Endothelial cell of umbilical vein (primary cell): ENCODE measurements at regions not wholly inside any gene's neighbourhood (a gene's known extent, or its start where the extent isn't known, plus 50 kb on each side); places are given as distances from the start of the nearest gene placed in this dataset.

ENCODE experiments used
- BruUV-seq: library from RNA; stranded (reverse); fragments of 400-500 nt; replicated peaks from 2 replicates; lab custom pipeline; 2021; lab: Mats Ljungman, UMichigan
- CTCF ChIA-PET: fragments of 300-600, 350-600 bp; sonication (Branson Sonifier 250); formaldehyde crosslinking; loops from one replicate; lab custom pipeline; 2021; ENCODE audit warnings: antibody characterized with exemption, inconsistent platforms; lab: Charles Lee
- POLR2A ChIA-PET: fragments of 300-600, 350-600 bp; sonication (Branson Sonifier 250); formaldehyde crosslinking; loops from one replicate; lab custom pipeline; 2021; ENCODE audit warnings: antibody characterized with exemption, inconsistent platforms; lab: Charles Lee
- DNase-seq: peaks from one replicate; pipeline ENCODE4 v3.0.0-alpha.2; 2011; ENCODE audit warnings: low read depth, low spot score
- FAIRE-seq: peaks from 2 replicates; lab custom pipeline; 2011; peaks lifted over from hg19 to GRCh38; lab: Jason Lieb, UNC
- H2AFZ ChIP-seq: 2 replicates; pipeline ENCODE4 v1.6.0; 2012; ENCODE audit warnings: low read depth, low read length, control low read depth, inconsistent platforms
- H3K27ac ChIP-seq: 2 replicates; pipeline ENCODE4 v1.5.1; 2011; ENCODE audit warnings: low read depth, mild to moderate bottlenecking, control low read depth, low read length, moderate library complexity; ENCODE audit not compliant: insufficient read depth
- H3K27me3 ChIP-seq, 2 experiments: 2 replicates each; pipeline versions ENCODE4 v1.6.0 to v1.6.1; 2011; ENCODE audit warnings: low read length in 2 of 2, mixed read lengths in 1 of 2; ENCODE audit not compliant: control insufficient read depth in 2 of 2, insufficient read depth in 2 of 2
- H3K36me3 ChIP-seq, 2 experiments: 2 replicates in 1 of 2; 3 replicates in 1 of 2; pipeline ENCODE4 v1.5.1; 2011; ENCODE audit warnings: low read length in 2 of 2, mild to moderate bottlenecking in 1 of 2, moderate library complexity in 1 of 2; ENCODE audit not compliant: control insufficient read depth in 2 of 2, insufficient read depth in 2 of 2; ENCODE audit errors: extremely low read depth in 1 of 2
- H3K4me1 ChIP-seq: 3 replicates; pipeline ENCODE4 v1.5.1; 2011; ENCODE audit warnings: mild to moderate bottlenecking, low read length; ENCODE audit not compliant: control insufficient read depth, insufficient read depth; ENCODE audit errors: extremely low read depth
- H3K4me2 ChIP-seq: 2 replicates; pipeline ENCODE4 v1.6.1; 2011; ENCODE audit warnings: low read length, control low read depth, mixed read lengths; ENCODE audit not compliant: insufficient read depth
- H3K4me3 ChIP-seq, 3 experiments: fragments of 200-600 bp in 1 of 3; sonication (generic), shearing (Covaris generic) in 1 of 3; replicated peaks in 1 of 3; 2 replicates each; pipeline ENCODE4 v1.5.1; 2011 to 2016; ENCODE audit warnings: control low read depth in 3 of 3, low read length in 3 of 3, mild to moderate bottlenecking in 2 of 3, inconsistent platforms in 1 of 3, low read depth in 1 of 3, moderate library complexity in 1 of 3; ENCODE audit not compliant: insufficient read depth in 1 of 3
- H3K79me2 ChIP-seq: 2 replicates; pipeline ENCODE4 v1.6.0; 2012; ENCODE audit warnings: low read length, inconsistent platforms; ENCODE audit not compliant: control insufficient read depth, insufficient read depth
- H3K9ac ChIP-seq: replicated peaks from 2 replicates; pipeline ENCODE3; 2011; ENCODE audit warnings: low read length, control low read depth; ENCODE audit not compliant: insufficient read depth; ENCODE audit errors: extremely low read depth
- H3K9me1 ChIP-seq: replicated peaks from 3 replicates; pipeline ENCODE4 v1.6.0; 2011; ENCODE audit warnings: mild to moderate bottlenecking, low read length; ENCODE audit not compliant: control insufficient read depth, insufficient read depth; ENCODE audit errors: extremely low read depth
- H3K9me3 ChIP-seq: replicated peaks from 2 replicates; pipeline ENCODE4 v1.5.1; 2012; ENCODE audit warnings: low read length, inconsistent platforms; ENCODE audit not compliant: control insufficient read depth, insufficient read depth
- H4K20me1 ChIP-seq: replicated peaks from 2 replicates; pipeline ENCODE3; 2011; ENCODE audit warnings: mild to moderate bottlenecking, low read length; ENCODE audit not compliant: control insufficient read depth, insufficient read depth; ENCODE audit errors: extremely low read depth
- CTCF ChIP-seq, 2 donors: IDR thresholded peaks; 1 replicate in 1 of 2; 2 replicates in 1 of 2; pipeline ENCODE4 v1.5.1; 2011; ENCODE audit warnings: low read length in 2 of 2, mild to moderate bottlenecking in 2 of 2, moderate library complexity in 2 of 2, control low read depth in 1 of 2, inconsistent platforms in 1 of 2, low read depth in 1 of 2; ENCODE audit not compliant: insufficient read depth in 1 of 2; ENCODE audit errors: extremely low read depth in 1 of 2
- EZH2 ChIP-seq: IDR thresholded peaks from 2 replicates; pipeline ENCODE4 v1.6.1; 2012; ENCODE audit warnings: borderline replicate concordance, low read depth, mild to moderate bottlenecking, moderate library complexity, low read length, inconsistent platforms; ENCODE audit not compliant: severe bottlenecking
- FOS ChIP-seq: IDR thresholded peaks from 2 replicates; pipeline ENCODE4 v1.6.1; 2011; ENCODE audit warnings: mild to moderate bottlenecking, low read length, moderate library complexity, borderline replicate concordance; ENCODE audit not compliant: insufficient read depth
- GATA2 ChIP-seq: IDR thresholded peaks from 2 replicates; pipeline ENCODE4 v1.7.0; 2011; ENCODE audit warnings: low read depth, mild to moderate bottlenecking, moderate library complexity, mixed read lengths, low read length; ENCODE audit not compliant: insufficient read length, insufficient read depth
- MYC ChIP-seq: IDR thresholded peaks from one replicate; pipeline ENCODE4 v1.6.1; 2011; ENCODE audit warnings: mild to moderate bottlenecking, low read depth, low read length
- POLR2A ChIP-seq: IDR thresholded peaks from 2 replicates; pipeline ENCODE4 v1.6.1; 2012; ENCODE audit warnings: low read depth, mild to moderate bottlenecking, control low read depth, low read length
- POLR2AphosphoS5 ChIP-seq: IDR thresholded peaks from 2 replicates; pipeline ENCODE4 v1.6.1; 2012; ENCODE audit warnings: low read depth, mild to moderate bottlenecking, control low read depth, low read length, moderate library complexity; ENCODE audit not compliant: insufficient read depth
- dilution Hi-C: fragments of 300-500 bp; cut with MboI; formaldehyde crosslinking; loops from one replicate; pipeline ENCODE4 v1.15.0; 2019; ENCODE audit warnings: low sequenced_read_pairs; ENCODE audit not compliant: extremely low pct_ligation_motif_present
- intact Hi-C: fragments of 100-400 bp; cut with micrococcal nuclease; formaldehyde crosslinking; loops from one replicate; pipeline ENCODE4 v1.10.0; 2022

- dilution Hi-C loops (no loop called here), intact Hi-C loops (no loop called here)
- no peak overlapping the region for H3K4me3 ChIP-seq
- no peak overlapping the region for H2AFZ ChIP-seq
- H3K4me2 ChIP-seq: no peak overlapping the region
- no peaks in the 10 kb centered on the region for H3K36me3 ChIP-seq
- H3K4me1 ChIP-seq: no peaks in the 10 kb centered on the region
- no peak overlapping the region for H3K27ac ChIP-seq
- DNase-seq (no peak), FAIRE-seq (no peak)
- no peaks in the 10 kb centered on the region for H3K9me1 ChIP-seq
- H4K20me1 ChIP-seq: no peaks in the 10 kb centered on the region
- CTCF ChIA-PET: no interaction called here
- POLR2A ChIA-PET: no interaction called here
- TF ChIP-seq POLR2AphosphoS5 (no peak), FOS (no peak), MYC (no peak), EZH2 (no peak)
- BruUV-seq: no TSS peak
- no peaks in the 10 kb centered on the region for H3K27me3 ChIP-seq
- no peaks in the 10 kb centered on the region for H3K79me2 ChIP-seq
- H3K9me3 ChIP-seq: peaks cover 3% of the 10 kb centered on the region
- no peak overlapping the region for H3K9ac ChIP-seq
These were observed 985.7 kb downstream of the NSUN3 start for GRCh38 chr3:95048564-95048963.

DNA sequence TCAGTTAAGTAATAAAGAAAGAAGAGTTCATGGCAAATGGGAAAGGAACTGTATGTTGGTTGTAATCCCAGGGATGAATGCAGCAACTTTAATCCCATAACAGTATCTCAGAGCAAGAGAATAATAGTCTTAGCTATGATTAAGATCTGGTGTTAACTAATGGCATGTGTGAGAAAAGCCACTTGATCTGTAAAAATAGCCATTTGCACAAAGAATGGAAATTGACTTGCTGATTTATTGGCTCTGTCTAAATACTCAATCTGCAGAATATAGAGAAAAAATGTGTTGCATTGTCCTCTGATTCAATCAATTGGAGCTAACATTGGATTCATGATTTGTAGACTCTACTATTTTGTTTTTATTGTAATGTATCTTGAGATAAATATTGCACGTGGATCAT is 987.0 kb downstream of the NSUN3 start:
- no TSS peak for BruUV-seq
- no peak overlapping the region for H3K9ac ChIP-seq
- DNase-seq: no peak
- H3K36me3 ChIP-seq: no peaks in the 10 kb centered on the region
- H3K4me3 ChIP-seq: no peak overlapping the region
- H3K4me1 ChIP-seq: no peaks in the 10 kb centered on the region
- peaks cover 3% of the 10 kb centered on the region for H3K9me3 ChIP-seq
- H3K27me3 ChIP-seq: no peaks in the 10 kb centered on the region
- no peaks in the 10 kb centered on the region for H3K79me2 ChIP-seq
- H3K27ac ChIP-seq: no peak overlapping the region
- no peak overlapping the region for H3K4me2 ChIP-seq
- H2AFZ ChIP-seq: no peak overlapping the region
- dilution Hi-C loops: no loop called here
- FAIRE-seq: no peak
- POLR2A ChIA-PET: no interaction called here
- CTCF ChIA-PET: no interaction called here
- intact Hi-C loops: no loop called here
- H3K9me1 ChIP-seq: no peaks in the 10 kb centered on the region
- H4K20me1 ChIP-seq: no peaks in the 10 kb centered on the region
- no peak for TF ChIP-seq CTCF (IDR thresholded peaks at IDR 0.05; ENCODE audit: extremely low read depth in 1 of 2, insufficient read depth in 1 of 2, low read depth in 1 of 2, low read length in 2 of 2)
- TF ChIP-seq POLR2A: no peak
- no peak for TF ChIP-seq EZH2
- TF ChIP-seq GATA2: no peak
- no peak for TF ChIP-seq FOS
